ENCODE measurements at regions not wholly inside any gene's neighbourhood (a gene's known extent, or its start where the extent isn't known, plus 50 kb on each side); places are given as distances from the start of the nearest gene placed in this dataset.

DNA sequence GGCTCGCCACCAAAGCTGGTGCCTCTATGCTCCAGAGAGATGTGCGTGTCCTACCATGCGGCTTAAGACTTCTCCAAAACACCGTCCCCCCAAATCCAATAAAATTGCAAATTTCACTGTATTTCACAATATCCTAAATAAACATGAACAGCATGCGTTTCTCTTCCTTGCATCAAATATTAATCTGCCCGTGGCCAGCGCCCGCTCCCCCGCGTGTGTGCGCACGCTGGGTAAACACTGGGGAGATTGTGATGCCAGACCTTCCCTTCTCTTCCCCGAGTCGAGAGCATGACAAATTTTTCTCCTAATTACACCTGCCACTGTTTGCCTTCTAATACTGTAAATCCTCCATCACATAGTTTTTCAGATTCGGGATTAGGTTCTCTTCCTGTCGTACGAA is 148.1 kb downstream of the MRM1 start:
- TF ChIP-seq, protein P1, sequence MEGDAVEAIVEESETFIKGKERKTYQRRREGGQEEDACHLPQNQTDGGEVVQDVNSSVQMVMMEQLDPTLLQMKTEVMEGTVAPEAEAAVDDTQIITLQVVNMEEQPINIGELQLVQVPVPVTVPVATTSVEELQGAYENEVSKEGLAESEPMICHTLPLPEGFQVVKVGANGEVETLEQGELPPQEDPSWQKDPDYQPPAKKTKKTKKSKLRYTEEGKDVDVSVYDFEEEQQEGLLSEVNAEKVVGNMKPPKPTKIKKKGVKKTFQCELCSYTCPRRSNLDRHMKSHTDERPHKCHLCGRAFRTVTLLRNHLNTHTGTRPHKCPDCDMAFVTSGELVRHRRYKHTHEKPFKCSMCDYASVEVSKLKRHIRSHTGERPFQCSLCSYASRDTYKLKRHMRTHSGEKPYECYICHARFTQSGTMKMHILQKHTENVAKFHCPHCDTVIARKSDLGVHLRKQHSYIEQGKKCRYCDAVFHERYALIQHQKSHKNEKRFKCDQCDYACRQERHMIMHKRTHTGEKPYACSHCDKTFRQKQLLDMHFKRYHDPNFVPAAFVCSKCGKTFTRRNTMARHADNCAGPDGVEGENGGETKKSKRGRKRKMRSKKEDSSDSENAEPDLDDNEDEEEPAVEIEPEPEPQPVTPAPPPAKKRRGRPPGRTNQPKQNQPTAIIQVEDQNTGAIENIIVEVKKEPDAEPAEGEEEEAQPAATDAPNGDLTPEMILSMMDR (IDR thresholded peaks at IDR 0.05; ENCODE audit: borderline replicate concordance, extremely low read depth, low read length, poor library complexity, severe bottlenecking): no peak
- TF ChIP-seq EZH2 (IDR thresholded peaks at IDR 0.05; ENCODE audit: borderline replicate concordance, low read depth, low read length, severe bottlenecking): no peak

Measured in DND-41 (cell line).